ENCODE measurements at regions not wholly inside any gene's neighbourhood (a gene's known extent, or its start where the extent isn't known, plus 50 kb on each side); places are given as distances from the start of the nearest gene placed in this dataset.
"Not testable (repeated sequence)": the region's sequence is repeated elsewhere in the genome, so short reads cannot be mapped to it uniquely, and the experiment has no call there.

DNA sequence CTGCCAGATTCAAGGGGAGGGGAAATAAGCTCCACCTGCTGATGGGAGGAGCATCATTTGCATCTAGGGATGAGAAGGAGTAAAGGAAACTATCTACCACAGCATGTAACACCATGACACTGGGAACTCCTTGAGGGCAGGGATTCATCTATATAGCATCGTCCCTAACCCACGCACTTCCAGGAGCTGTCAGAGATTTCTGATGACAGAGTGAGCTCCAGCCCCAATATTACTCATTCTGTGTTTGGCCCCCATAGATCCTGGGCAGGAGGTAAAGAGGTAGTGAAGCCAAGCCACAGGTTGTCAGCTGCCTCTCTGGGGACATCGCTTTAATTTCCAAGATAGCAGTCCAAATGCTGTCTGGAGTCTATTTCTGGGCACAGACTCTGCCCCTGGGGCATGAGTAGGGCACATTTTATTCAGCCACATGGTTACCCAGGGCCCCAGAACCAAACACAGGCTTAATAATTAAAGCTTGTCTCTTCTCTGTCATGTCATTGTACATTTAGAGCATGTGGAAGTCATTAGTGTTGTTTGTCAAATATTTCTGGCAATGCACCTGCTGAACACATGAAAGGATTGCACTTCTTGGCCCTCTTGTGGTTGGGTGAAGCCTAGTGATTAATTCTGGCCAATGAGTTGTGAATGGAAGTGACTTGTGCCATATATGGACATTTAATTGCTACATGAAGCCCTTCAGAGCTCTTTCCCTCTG is 105.9 kb upstream of the POU3F1 start:
- no peak overlapping the region for H3K4me3 ChIP-seq (ENCODE audit: low read depth, low read length)
- TF ChIP-seq, protein P1, sequence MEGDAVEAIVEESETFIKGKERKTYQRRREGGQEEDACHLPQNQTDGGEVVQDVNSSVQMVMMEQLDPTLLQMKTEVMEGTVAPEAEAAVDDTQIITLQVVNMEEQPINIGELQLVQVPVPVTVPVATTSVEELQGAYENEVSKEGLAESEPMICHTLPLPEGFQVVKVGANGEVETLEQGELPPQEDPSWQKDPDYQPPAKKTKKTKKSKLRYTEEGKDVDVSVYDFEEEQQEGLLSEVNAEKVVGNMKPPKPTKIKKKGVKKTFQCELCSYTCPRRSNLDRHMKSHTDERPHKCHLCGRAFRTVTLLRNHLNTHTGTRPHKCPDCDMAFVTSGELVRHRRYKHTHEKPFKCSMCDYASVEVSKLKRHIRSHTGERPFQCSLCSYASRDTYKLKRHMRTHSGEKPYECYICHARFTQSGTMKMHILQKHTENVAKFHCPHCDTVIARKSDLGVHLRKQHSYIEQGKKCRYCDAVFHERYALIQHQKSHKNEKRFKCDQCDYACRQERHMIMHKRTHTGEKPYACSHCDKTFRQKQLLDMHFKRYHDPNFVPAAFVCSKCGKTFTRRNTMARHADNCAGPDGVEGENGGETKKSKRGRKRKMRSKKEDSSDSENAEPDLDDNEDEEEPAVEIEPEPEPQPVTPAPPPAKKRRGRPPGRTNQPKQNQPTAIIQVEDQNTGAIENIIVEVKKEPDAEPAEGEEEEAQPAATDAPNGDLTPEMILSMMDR (IDR thresholded peaks at IDR 0.05; ENCODE audit: control insufficient read depth, extremely low read depth, insufficient read depth) = peak; percentile 46
- DNase-seq (ENCODE audit: low read depth) = peak; percentile 50

DNA sequence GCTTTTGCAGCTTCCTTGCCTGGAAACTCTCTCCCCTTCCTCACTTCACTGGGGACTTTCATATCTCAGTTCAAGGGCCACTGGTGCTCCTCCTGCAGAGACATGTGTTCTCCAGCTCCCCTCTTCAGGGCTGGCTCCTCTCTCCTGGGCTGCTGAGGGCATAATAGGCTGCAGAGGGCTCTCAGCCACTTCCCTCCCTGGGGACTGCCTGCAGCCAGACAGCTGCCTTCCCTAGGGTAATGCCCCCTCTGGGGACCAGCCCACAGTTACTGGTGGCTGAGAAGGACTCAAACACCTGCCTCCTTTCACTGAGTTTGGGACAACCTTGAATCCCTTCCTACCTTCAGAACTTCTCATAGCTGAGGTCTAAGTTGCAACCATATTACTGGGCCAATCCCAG is 104.8 kb upstream of the POU3F1 start:
- no peak overlapping the region for H3K4me3 ChIP-seq (ENCODE audit: low read depth, low read length)
- TF ChIP-seq, protein P1 (IDR thresholded peaks at IDR 0.05; ENCODE audit: control insufficient read depth, extremely low read depth, insufficient read depth) = no peak
- DNase-seq (ENCODE audit: low read depth) = no peak

DNA sequence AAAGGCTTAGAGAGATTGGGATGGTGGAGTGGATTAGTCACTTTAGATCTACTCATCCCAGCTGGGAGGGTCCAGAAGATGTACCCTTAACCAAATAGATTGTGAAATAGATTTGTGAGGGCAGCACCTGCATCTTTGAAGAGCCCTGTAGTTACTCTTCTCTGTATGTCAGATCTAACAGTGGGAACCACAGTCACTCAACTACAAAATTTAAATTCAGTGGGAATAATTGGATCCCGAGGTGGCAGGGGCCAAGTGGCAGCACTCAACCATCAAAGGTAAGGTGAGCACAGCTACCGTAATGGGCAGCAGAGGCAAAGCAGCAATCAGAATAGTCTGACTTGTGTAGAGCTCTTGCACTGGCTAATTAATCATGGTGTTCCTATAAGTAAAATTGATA is 99.5 kb upstream of the POU3F1 start:
- not testable (repeated sequence) for H3K4me3 ChIP-seq (ENCODE audit: low read depth, low read length); DNase-seq (ENCODE audit: low read depth)

DNA sequence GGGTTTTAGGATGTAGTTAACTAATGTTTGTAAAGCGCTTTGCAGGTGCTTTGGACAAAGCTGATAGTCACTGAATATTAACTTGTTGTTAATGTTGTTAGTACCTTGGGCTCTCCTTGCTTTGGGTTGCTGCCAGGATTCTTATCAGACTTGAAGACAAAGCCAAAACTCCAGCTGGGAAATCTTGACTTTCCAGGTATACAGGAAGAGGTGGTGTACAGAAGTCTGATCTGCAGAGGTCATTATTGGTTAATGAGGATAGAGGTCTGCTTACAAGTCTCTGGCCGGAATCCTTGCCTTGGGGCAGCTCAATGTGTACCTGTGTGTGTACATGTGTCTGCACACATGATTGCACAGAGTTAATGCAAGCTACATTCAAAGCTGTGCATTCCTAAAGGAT is 96.0 kb upstream of the POU3F1 start:
- TF ChIP-seq, protein P1 (IDR thresholded peaks at IDR 0.05; ENCODE audit: control insufficient read depth, extremely low read depth, insufficient read depth) = 0 out of 2 replicates have a peak, but pooled peaks have one; percentile 10
- H3K4me3 ChIP-seq (ENCODE audit: low read depth, low read length) = no peak overlapping the region
- peak; percentile 96 for DNase-seq (ENCODE audit: low read depth)

DNA sequence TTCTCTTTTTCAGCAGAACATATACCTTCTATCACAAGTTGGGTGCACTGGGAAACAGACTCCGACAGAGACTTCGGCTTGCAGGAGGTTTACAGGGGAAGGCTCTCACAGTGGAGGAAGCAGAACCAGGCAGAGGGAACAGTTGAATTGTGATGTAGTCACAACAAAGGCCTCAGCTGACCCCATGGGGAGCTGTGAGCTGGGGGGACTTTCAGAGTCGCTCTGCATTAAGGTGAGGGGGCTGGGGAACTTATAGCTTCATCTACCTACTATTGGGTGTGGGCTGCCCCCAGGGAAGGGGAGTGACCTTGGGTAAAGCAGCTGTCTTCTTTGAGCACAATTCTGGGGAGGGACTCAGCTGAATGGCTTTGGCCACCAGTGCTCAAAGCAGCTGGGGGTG is 94.9 kb upstream of the POU3F1 start:
- TF ChIP-seq, protein P1 (IDR thresholded peaks at IDR 0.05; ENCODE audit: control insufficient read depth, extremely low read depth, insufficient read depth) = no peak
- DNase-seq (ENCODE audit: low read depth) = no peak
- H3K4me3 ChIP-seq (ENCODE audit: low read depth, low read length) = no peak overlapping the region

DNA sequence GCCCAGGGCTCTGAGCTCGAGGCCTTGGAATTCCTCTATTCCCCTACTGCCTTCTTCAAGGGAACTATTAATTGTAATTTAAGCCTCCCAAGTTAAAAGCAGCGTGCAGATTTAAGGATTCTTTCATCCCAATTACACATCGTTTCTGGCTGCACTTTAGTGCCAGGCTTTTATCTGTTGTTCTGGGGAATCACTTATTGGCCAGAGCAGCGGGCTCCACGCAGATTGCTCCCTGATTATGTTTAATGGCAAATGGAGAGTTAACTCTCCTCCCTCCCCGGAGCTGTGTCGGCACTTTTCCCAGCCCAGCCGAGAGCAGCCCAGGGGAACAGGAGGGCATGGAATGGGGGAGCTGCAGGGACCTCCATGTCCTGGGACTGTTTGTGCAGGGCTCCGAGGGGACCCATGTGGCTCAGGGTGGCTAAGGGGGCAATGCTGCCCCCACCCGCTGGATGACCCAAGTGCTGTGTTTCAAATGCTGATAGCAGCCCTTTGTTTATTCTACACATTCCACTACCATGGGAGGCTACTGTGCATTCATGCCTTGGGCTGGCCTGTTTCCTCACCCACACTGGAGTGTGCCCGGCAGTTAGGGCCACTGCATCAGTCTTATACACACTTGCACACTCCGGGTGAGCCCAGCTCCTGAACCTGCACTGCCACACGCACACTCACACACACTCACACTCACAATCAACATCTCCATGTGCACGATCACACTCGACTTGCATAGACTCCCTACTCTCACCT is 93.3 kb upstream of the POU3F1 start:
- TF ChIP-seq, protein P1 (IDR thresholded peaks at IDR 0.05; ENCODE audit: control insufficient read depth, extremely low read depth, insufficient read depth) = no peak
- DNase-seq (ENCODE audit: low read depth) = no peak
- no peak overlapping the region for H3K4me3 ChIP-seq (ENCODE audit: low read depth, low read length)

DNA sequence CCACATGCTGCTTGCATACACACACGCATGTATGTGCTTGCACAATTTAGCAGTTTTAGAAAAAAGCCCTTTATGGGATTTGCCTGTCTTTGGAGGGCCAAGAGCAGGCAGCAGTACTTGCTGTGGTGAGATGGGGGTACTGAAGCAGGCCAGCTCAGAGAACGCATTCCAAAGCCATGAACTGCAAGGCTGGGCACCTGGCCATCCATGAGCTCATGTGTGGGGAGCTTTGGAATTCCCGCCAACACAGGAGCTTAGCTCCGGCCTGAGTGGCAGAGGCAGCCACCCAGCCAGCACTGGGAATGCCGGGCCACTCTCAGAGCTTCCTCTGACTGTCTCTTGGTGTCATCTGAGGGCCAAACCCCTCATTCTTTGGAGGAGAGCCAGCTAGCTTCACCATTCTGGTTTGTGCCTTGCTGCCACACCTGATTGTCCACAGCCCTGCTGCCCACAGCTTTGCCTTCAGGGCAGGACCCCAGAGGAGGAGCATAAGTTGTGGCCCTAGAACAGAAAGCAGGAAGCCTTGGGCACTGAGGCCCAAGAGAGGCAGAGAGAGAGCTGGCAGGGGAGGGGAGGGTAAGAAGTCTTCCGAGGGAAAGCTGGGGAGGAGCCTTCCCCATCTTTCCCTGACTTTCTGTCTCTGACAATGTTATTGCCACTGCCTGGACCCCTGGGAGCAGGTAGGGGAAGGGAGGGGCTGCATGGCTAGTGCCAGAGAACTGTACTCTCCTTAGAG is 92.1 kb upstream of the POU3F1 start:
- no peak overlapping the region for H3K4me3 ChIP-seq (ENCODE audit: low read depth, low read length)
- peak; percentile 90 for DNase-seq (ENCODE audit: low read depth)
- TF ChIP-seq, protein P1 (IDR thresholded peaks at IDR 0.05; ENCODE audit: control insufficient read depth, extremely low read depth, insufficient read depth) = no peak
